HEK293T (cell line): ENCODE measurements at regions not wholly inside any gene's neighbourhood (a gene's known extent, or its start where the extent isn't known, plus 50 kb on each side); places are given as distances from the start of the nearest gene placed in this dataset.

ENCODE experiments used
- ARNT ChIP-seq: fragments of 450-650 bp; IDR thresholded peaks from 2 replicates; pipeline ENCODE4 v1.6.1; 2017; ENCODE audit warnings: mild to moderate bottlenecking
- BHLHE40 ChIP-seq: fragments of 450-650 bp; IDR thresholded peaks from 2 replicates; pipeline ENCODE4 v1.6.1; 2016; ENCODE audit warnings: mild to moderate bottlenecking, moderate library complexity, borderline replicate concordance
- ELF4 ChIP-seq: fragments of 450-650 bp; IDR thresholded peaks from 2 replicates; pipeline ENCODE4 v1.6.1; 2017; ENCODE audit warnings: antibody characterized with exemption
- FOXA1 ChIP-seq: fragments of 450-650 bp; IDR thresholded peaks from 2 replicates; pipeline ENCODE4 v1.6.1; 2016; ENCODE audit warnings: mild to moderate bottlenecking
- L3MBTL2 ChIP-seq: fragments of 450-650 bp; conservative IDR thresholded peaks from 2 replicates; pipeline ENCODE4 v1.6.1; 2016; ENCODE audit warnings: mild to moderate bottlenecking
- LEF1 ChIP-seq: fragments of 450-650 bp; IDR thresholded peaks from 2 replicates; pipeline ENCODE4 v1.6.1; 2017; ENCODE audit warnings: mild to moderate bottlenecking, borderline replicate concordance
- NFRKB ChIP-seq: fragments of 450-650 bp; IDR thresholded peaks from 2 replicates; pipeline ENCODE4 v1.6.1; 2016; ENCODE audit warnings: mild to moderate bottlenecking, moderate library complexity
- SP1 ChIP-seq: fragments of 450-650 bp; IDR thresholded peaks from 2 replicates; pipeline ENCODE4 v1.6.1; 2017
- SUZ12 ChIP-seq: fragments of 450-650 bp; IDR thresholded peaks from 2 replicates; pipeline ENCODE4 v1.6.1; 2016; ENCODE audit warnings: mild to moderate bottlenecking
- TARDBP ChIP-seq: fragments of 450-650 bp; IDR thresholded peaks from 2 replicates; pipeline ENCODE4 v1.6.1; 2016

DNA sequence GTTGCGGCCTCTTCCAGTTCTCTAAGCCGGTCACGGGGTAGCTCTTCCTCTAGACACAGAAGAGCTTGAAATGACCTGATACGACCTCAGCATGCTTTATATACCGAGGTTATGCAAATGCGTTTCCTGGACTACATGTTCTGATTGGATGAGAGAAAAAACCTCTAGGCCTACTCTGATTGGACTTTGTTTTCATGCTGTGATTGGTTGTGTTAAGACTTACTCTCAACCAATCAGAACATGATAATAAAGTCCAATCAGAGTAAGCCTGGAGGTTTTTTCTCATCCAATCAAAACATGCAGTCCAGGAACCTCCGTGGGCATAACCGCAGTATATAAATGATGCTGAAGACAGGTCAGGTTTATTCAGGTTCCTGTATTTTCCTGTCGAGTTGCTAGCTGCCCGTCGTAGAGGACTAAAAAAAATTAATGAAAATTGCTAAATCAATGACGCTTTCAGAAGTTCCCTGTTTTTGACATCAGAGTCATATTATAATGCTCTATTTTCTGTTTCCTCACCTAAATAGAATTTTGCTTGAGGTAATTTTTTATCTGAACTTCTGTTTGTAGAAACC lies 177.4 kb downstream of the POTEB3 start:
- TF ChIP-seq LEF1, result no peak
- no peak for TF ChIP-seq FOXA1
- no peak for TF ChIP-seq TARDBP
- TF ChIP-seq SP1, result no peak
- TF ChIP-seq SUZ12, result no peak
- no peak for TF ChIP-seq L3MBTL2
- TF ChIP-seq ELF4, result no peak
- no peak for TF ChIP-seq ARNT
- TF ChIP-seq NFRKB, result no peak
- TF ChIP-seq BHLHE40, result no peak
